Neural progenitor cell (in vitro differentiated cells): ENCODE measurements at regions not wholly inside any gene's neighbourhood (a gene's known extent, or its start where the extent isn't known, plus 50 kb on each side); places are given as distances from the start of the nearest gene placed in this dataset.

Experiments used
- DNase-seq: peaks from one replicate; pipeline ENCODE4 v3.0.0-alpha.2; 2016; ENCODE audit warnings: low spot score
- H2AFZ ChIP-seq: fragments of 200-600 bp; sonication (generic); replicated peaks from 2 replicates; pipeline ENCODE4 v1.6.1; 2016; ENCODE audit warnings: antibody characterized with exemption
- H3F3A ChIP-seq: fragments of 200-600 bp; sonication (generic); 2 replicates; pipeline ENCODE4 v1.6.1; 2016; ENCODE audit warnings: antibody characterized with exemption, low read depth
- H3K27ac ChIP-seq: fragments of 200-600 bp; sonication (generic); 2 replicates; pipeline ENCODE4 v1.5.1; 2016; ENCODE audit warnings: mild to moderate bottlenecking
- H3K27me3 ChIP-seq: fragments of 200-600 bp; sonication (generic); 2 replicates; pipeline ENCODE4 v1.6.1; 2016; ENCODE audit warnings: mild to moderate bottlenecking, moderate library complexity
- H3K36me3 ChIP-seq: fragments of 200-600 bp; sonication (generic); 2 replicates; pipeline ENCODE4 v1.5.1; 2016
- H3K4me1 ChIP-seq: fragments of 200-600 bp; sonication (generic); 2 replicates; pipeline ENCODE4 v1.6.1; 2016; ENCODE audit warnings: mixed run types
- H3K4me2 ChIP-seq: fragments of 200-600 bp; sonication (generic); 2 replicates; pipeline ENCODE4 v1.6.1; 2016
- H3K4me3 ChIP-seq: fragments of 200-600 bp; sonication (generic); 2 replicates; pipeline ENCODE4 v1.5.1; 2016
- H3K79me2 ChIP-seq: fragments of 200-600 bp; sonication (generic); 2 replicates; pipeline ENCODE4 v1.6.1; 2016; ENCODE audit warnings: low read depth
- H3K9ac ChIP-seq: fragments of 200-600 bp; sonication (generic); 2 replicates; pipeline ENCODE4 v1.6.1; 2016
- H3K9me3 ChIP-seq: fragments of 200-600 bp; sonication (generic); 2 replicates; pipeline ENCODE4 v1.5.1; 2016; ENCODE audit warnings: low read depth
- H4K20me1 ChIP-seq: fragments of 200-600 bp; sonication (generic); 2 replicates; pipeline ENCODE4 v1.6.1; 2016; ENCODE audit warnings: low read depth
- H3K27ac Mint-ChIP-seq: 3 replicates; pipeline ENCODE4 v1.8.0; 2021; ENCODE audit warnings: mixed read lengths
- H3K27me3 Mint-ChIP-seq: 2 replicates; pipeline ENCODE4 v1.8.0; 2022; ENCODE audit warnings: low read depth, mild to moderate bottlenecking, inconsistent platforms, moderate library complexity, mixed read lengths; ENCODE audit not compliant: insufficient read depth
- H3K36me3 Mint-ChIP-seq: 3 replicates; pipeline ENCODE4 v1.8.0; 2021; ENCODE audit warnings: mixed read lengths
- H3K4me1 Mint-ChIP-seq: 3 replicates; pipeline ENCODE4 v1.8.0; 2021; ENCODE audit warnings: mixed read lengths
- H3K4me3 Mint-ChIP-seq: 3 replicates; pipeline ENCODE4 v1.8.0; 2021; ENCODE audit warnings: mild to moderate bottlenecking, moderate library complexity, mixed read lengths
- H3K9me3 Mint-ChIP-seq: 3 replicates; pipeline ENCODE4 v1.8.0; 2020; ENCODE audit warnings: mixed read lengths
- CTCF ChIP-seq: fragments of 200-600 bp; sonication (generic); IDR thresholded peaks from 2 replicates; pipeline ENCODE4 v1.5.1; 2017; ENCODE audit warnings: antibody characterized with exemption, mild to moderate bottlenecking
- EZH2 ChIP-seq: fragments of 200-600 bp; sonication (generic); IDR thresholded peaks from 2 replicates; pipeline ENCODE4 v1.6.1; 2017; ENCODE audit warnings: antibody characterized with exemption, mild to moderate bottlenecking, moderate library complexity
- EZH2phosphoT487 ChIP-seq: fragments of 200-600 bp; sonication (generic); IDR thresholded peaks from 2 replicates; pipeline ENCODE4 v1.6.1; 2017; ENCODE audit warnings: antibody characterized with exemption

GRCh38 chr10:94092848-94093247 lies 99.1 kb downstream of the PLCE1 start:
- Histone ChIP-seq H3K27me3 (no peaks in the 10 kb centered on the region), H3K27ac (no peak overlapping the region), H4K20me1 (no peaks in the 10 kb centered on the region), H3K4me1 (peaks cover 22% of the 10 kb centered on the region), H3K4me3 (no peak overlapping the region), H3K9me3 (no peaks in the 10 kb centered on the region), H2AFZ (no peak overlapping the region), H3K4me2 (no peak overlapping the region), H3K36me3 (no peaks in the 10 kb centered on the region), H3K9ac (no peak overlapping the region), H3F3A (no peaks in the 10 kb centered on the region), H3K79me2 (no peaks in the 10 kb centered on the region)
- H3K4me3 Mint-ChIP-seq, result no peak overlapping the region
- peaks cover 6% of the 10 kb centered on the region for H3K4me1 Mint-ChIP-seq
- TF ChIP-seq EZH2 (no peak), CTCF (no peak), EZH2phosphoT487 (no peak)
- H3K27ac Mint-ChIP-seq, result no peak overlapping the region
- no peaks in the 10 kb centered on the region for H3K27me3 Mint-ChIP-seq
- no peaks in the 10 kb centered on the region for H3K9me3 Mint-ChIP-seq
- no peak for DNase-seq
- H3K36me3 Mint-ChIP-seq, result no peaks in the 10 kb centered on the region

- Histone ChIP-seq H2AFZ (no peak overlapping the region), H3K9me3 (no peaks in the 10 kb centered on the region), H3K4me2 (no peak overlapping the region), H4K20me1 (no peaks in the 10 kb centered on the region), H3K79me2 (no peaks in the 10 kb centered on the region), H3K27me3 (no peaks in the 10 kb centered on the region), H3K9ac (no peak overlapping the region), H3K4me3 (no peak overlapping the region), H3K27ac (no peak overlapping the region), H3K4me1 (peaks cover 22% of the 10 kb centered on the region), H3K36me3 (no peaks in the 10 kb centered on the region), H3F3A (no peaks in the 10 kb centered on the region)
- H3K4me3 Mint-ChIP-seq, result no peak overlapping the region
- DNase-seq, result no peak
- H3K36me3 Mint-ChIP-seq, result no peaks in the 10 kb centered on the region
- no peak overlapping the region for H3K27ac Mint-ChIP-seq
- H3K9me3 Mint-ChIP-seq, result no peaks in the 10 kb centered on the region
- TF ChIP-seq CTCF (no peak), EZH2 (no peak)
- no peaks in the 10 kb centered on the region for H3K27me3 Mint-ChIP-seq
- H3K4me1 Mint-ChIP-seq, result peaks cover 8% of the 10 kb centered on the region
Measured at GRCh38 chr10:94093286-94093905, 99.7 kb downstream of the PLCE1 start.

GRCh38 chr10:94094540-94094939 lies 100.8 kb downstream of the PLCE1 start:
- no peaks in the 10 kb centered on the region for H3K27me3 Mint-ChIP-seq
- no peaks in the 10 kb centered on the region for H3K79me2 ChIP-seq
- H4K20me1 ChIP-seq, result no peaks in the 10 kb centered on the region
- H3K9me3 ChIP-seq, result no peaks in the 10 kb centered on the region
- no peak overlapping the region for H3K4me3 ChIP-seq
- no peak for DNase-seq
- peaks cover 14% of the 10 kb centered on the region for H3K4me1 ChIP-seq
- no peak overlapping the region for H3K4me2 ChIP-seq
- H3F3A ChIP-seq, result no peaks in the 10 kb centered on the region
- H3K4me1 Mint-ChIP-seq, result peaks cover 5% of the 10 kb centered on the region
- H2AFZ ChIP-seq, result no peak overlapping the region
- H3K27ac Mint-ChIP-seq, result no peak overlapping the region
- H3K9ac ChIP-seq, result no peak overlapping the region
- no peak overlapping the region for H3K4me3 Mint-ChIP-seq
- no peaks in the 10 kb centered on the region for H3K9me3 Mint-ChIP-seq
- no peak for TF ChIP-seq CTCF
- no peak for TF ChIP-seq EZH2
- H3K36me3 ChIP-seq, result no peaks in the 10 kb centered on the region
- no peaks in the 10 kb centered on the region for H3K27me3 ChIP-seq
- H3K36me3 Mint-ChIP-seq, result no peaks in the 10 kb centered on the region
- H3K27ac ChIP-seq, result no peak overlapping the region
